Ectodermal cell (in vitro differentiated cells): ENCODE measurements at regions not wholly inside any gene's neighbourhood (a gene's known extent, or its start where the extent isn't known, plus 50 kb on each side); places are given as distances from the start of the nearest gene placed in this dataset.

Experiments
- H3K27ac ChIP-seq: 2 replicates; pipeline ENCODE4 v1.7.0; 2013; ENCODE audit warnings: mild to moderate bottlenecking, low read depth, low read length; ENCODE audit not compliant: insufficient read depth, poor library complexity, severe bottlenecking
- H3K27me3 ChIP-seq: 2 replicates; pipeline ENCODE4 v1.7.0; 2013; ENCODE audit warnings: mild to moderate bottlenecking, low read length; ENCODE audit not compliant: insufficient read depth, control insufficient read depth, poor library complexity, severe bottlenecking
- H3K36me3 ChIP-seq: one replicate; pipeline ENCODE4 v1.7.0; 2013; ENCODE audit warnings: low read length; ENCODE audit not compliant: control insufficient read depth, insufficient read depth
- H3K4me1 ChIP-seq: one replicate; pipeline ENCODE4 v1.7.0; 2013; ENCODE audit warnings: low read length; ENCODE audit not compliant: control insufficient read depth, insufficient read depth
- H3K4me3 ChIP-seq: 2 replicates; pipeline ENCODE4 v1.7.0; 2013; ENCODE audit warnings: low read depth, low read length, control low read depth; ENCODE audit not compliant: insufficient read depth
- H3K9me3 ChIP-seq: 2 replicates; pipeline ENCODE4 v1.7.0; 2013; ENCODE audit warnings: mild to moderate bottlenecking, low read length, moderate library complexity; ENCODE audit not compliant: control insufficient read depth
- WGBS, 2 experiments: methylation state at CpG; one replicate each; pipeline ENCODE4 v1.1.7; 2013; ENCODE audit warnings: missing lambda C conversion rate in 2 of 2; 5-methylcytosine and 5-hydroxymethylcytosine counted together

DNA sequence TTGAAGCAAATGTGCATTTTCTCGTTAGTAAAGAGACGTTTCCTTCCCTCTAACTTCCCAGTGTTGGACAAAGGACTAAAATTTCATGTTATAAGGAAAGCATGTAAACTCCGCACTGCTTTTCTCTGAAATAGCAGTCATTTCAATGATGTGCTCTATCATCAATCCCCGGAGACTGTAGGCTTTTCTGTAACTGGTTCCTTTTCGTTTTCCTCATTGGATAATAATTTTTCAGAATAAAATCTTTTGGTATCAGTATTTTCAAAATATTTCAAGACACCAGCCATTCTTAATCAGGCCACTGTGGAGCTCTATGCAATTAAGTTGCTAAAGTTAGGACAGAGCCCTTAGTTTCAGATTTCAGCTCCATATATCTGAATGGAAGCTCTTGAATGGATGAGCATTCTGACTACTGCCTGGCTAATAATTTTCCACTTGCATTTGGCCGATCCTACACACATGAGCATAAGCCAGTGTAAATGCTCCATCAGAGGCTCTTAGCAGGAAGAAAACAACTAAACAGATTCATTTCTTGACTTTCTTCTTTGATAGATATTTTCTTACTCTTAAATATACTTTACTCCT is 157.7 kb downstream of the CHIC2 start:
- no peak overlapping the region for H3K27ac ChIP-seq

DNA sequence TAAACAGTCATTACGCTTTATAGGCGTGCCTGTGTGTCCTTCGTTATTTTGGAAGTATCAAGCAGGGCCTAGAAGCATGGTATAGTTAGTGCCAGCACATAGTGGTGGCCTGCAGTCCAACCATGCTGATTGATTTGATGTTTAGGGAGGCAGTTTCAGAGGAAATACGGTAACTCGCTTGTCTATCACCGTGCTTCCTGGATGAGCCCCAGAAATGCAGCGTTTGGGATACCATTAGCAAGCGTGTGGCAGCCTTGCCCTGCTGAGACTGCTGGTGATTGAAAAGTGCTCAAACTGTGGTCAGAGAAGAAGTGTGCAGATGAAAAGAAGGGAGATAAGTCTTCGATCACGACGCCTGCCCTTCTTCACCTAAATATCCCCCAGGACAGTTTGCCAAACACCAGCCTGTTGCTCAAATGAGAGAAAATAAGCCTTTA is 158.4 kb downstream of the CHIC2 start:
- no peak overlapping the region for H3K27ac ChIP-seq
- WGBS, 2 experiments, result 21 to 22% methylated on average over 11 of the region's 11 CpGs
- no peaks in the 10 kb centered on the region for H3K27me3 ChIP-seq
- no peaks in the 10 kb centered on the region for H3K9me3 ChIP-seq
- H3K4me3 ChIP-seq, result no peak overlapping the region
- no peaks in the 10 kb centered on the region for H3K36me3 ChIP-seq
- peaks cover 13% of the 10 kb centered on the region for H3K4me1 ChIP-seq

More for the DNA sequence above, 157.7 kb downstream of the CHIC2 start:
- H3K27me3 ChIP-seq, result no peaks in the 10 kb centered on the region
- H3K9me3 ChIP-seq, result no peaks in the 10 kb centered on the region
- peaks cover 13% of the 10 kb centered on the region for H3K4me1 ChIP-seq
- no peak overlapping the region for H3K4me3 ChIP-seq
- H3K36me3 ChIP-seq, result no peaks in the 10 kb centered on the region
- WGBS, 2 experiments, result 82 to 84% methylated on average over 5 to 6 of the region's 6 CpGs

DNA sequence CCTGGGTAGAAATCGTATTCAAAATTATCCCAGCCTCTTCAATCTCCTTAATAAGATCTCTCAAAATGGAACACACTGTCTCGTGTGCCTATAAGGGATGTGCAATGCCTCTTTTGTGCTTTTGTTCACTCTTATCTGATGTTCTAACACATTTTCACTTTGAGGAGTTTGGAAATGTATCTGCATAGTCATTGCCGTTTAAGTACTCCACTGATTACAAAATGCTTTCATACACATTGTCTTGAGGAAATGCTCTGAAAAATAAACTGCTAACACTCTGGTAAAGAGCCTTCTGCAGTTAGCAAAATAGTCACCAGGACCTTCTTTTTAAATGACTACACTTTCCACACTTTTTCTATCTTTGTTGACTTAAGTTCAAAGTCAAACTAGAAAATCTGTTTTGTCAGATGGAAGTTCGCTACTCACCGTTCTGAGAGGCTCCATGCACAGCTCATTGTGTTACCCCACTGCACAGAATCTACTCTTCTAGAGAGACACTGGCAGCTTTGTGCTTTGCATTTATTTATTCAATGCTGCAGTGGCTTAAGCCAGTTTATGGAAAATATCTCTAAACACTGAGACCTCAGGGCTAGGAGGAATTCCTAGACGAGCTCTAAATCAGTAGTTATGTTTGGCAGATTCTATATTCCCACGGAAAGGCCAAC is 159.0 kb downstream of the CHIC2 start:
- Histone ChIP-seq H3K4me3 (no peak overlapping the region), H3K27ac (no peak overlapping the region), H3K36me3 (no peaks in the 10 kb centered on the region), H3K9me3 (no peaks in the 10 kb centered on the region), H3K4me1 (peaks cover 13% of the 10 kb centered on the region), H3K27me3 (no peaks in the 10 kb centered on the region)
- WGBS, 2 experiments, result 78 to 80% methylated on average over 7 of the region's 7 CpGs

DNA sequence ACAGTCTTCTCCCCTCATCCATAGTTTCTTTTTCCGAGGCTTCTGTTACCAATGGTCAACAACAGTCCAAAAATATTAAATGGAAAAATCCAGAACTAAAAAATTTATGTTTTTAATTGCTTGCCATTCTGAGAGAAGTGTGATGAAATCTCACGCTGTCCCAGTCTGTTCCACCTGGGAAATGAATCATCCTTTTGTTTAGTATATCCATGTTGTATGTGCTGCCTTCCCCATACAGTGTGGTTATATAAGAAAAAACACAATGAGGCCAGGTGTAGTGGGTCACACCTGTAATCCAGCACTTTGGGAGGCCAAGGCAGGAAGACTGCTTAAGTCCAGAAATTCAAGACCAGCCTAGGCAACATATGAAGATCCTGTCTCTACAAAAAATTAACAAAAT is 161.6 kb downstream of the CHIC2 start:
- no peak overlapping the region for H3K4me3 ChIP-seq
- 84 to 100% methylated on average over 2 of the region's 2 CpGs for WGBS, 2 experiments
- peaks cover 13% of the 10 kb centered on the region for H3K4me1 ChIP-seq
- H3K9me3 ChIP-seq, result no peaks in the 10 kb centered on the region
- no peaks in the 10 kb centered on the region for H3K36me3 ChIP-seq
- H3K27me3 ChIP-seq, result no peaks in the 10 kb centered on the region
- H3K27ac ChIP-seq, result no peak overlapping the region

DNA sequence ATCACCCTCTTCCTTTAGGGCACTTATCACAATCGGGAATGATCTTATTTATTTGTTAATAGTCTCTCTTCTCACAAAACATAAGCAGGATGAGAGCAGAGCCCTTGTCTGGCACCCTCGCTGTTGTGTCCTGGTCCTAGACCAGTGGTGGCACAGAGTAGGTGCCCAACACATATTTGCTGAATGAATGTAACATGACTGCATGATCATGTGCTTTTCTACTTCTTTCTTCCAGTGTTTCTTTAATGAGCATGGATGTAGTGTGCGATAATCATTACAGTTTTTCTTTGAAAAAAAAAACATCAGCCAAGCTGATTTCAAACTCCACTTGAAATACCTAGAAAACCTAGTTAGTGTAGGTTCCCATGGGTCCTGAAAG is 164.1 kb downstream of the CHIC2 start:
- H3K4me3 ChIP-seq, result no peak overlapping the region

DNA sequence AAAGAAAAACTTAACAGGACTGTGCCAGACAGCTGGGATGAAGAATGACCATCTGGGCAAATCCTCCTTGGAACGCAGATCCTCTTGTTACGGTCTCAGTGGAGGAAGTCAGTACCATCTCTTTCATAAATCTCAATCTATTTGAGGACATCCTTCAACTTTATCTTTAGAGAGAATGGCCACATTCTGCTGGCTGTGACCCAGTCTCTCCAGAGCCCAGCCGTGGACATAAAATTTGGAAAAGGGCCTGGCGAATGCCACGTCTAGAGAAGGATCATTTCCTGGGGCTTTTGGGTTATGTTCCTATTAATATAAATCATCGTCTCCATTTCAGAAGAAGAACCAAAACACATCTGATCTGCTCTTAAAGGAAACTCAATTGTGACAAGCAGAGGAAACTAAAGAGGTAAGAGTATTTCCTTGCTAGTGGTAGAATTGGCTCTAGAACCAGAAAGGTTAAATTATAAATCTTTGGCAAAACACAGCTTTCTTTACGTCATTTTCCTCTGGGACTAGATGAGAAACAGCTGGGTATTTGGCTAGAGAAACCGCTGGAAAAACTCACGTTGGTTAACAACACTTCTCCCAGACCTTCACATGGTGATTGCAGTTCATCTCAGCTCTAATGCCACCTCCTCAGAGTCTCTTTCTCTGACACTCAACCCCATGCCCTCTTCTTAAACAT is 164.7 kb downstream of the CHIC2 start:
- no peaks in the 10 kb centered on the region for H3K4me1 ChIP-seq
- no peaks in the 10 kb centered on the region for H3K27me3 ChIP-seq
- no peak overlapping the region for H3K4me3 ChIP-seq
- H3K27ac ChIP-seq, result no peak overlapping the region
- no peaks in the 10 kb centered on the region for H3K9me3 ChIP-seq
- WGBS, 2 experiments, result 93 to 95% methylated on average over 8 to 9 of the region's 9 CpGs
- no peaks in the 10 kb centered on the region for H3K36me3 ChIP-seq

More for the DNA sequence above, 164.1 kb downstream of the CHIC2 start:
- H3K36me3 ChIP-seq, result no peaks in the 10 kb centered on the region
- no peaks in the 10 kb centered on the region for H3K9me3 ChIP-seq
- WGBS, 2 experiments, result 92 to 95% methylated on average over 3 of the region's 3 CpGs
- no peaks in the 10 kb centered on the region for H3K4me1 ChIP-seq
- H3K27me3 ChIP-seq, result no peaks in the 10 kb centered on the region
- H3K27ac ChIP-seq, result no peak overlapping the region

DNA sequence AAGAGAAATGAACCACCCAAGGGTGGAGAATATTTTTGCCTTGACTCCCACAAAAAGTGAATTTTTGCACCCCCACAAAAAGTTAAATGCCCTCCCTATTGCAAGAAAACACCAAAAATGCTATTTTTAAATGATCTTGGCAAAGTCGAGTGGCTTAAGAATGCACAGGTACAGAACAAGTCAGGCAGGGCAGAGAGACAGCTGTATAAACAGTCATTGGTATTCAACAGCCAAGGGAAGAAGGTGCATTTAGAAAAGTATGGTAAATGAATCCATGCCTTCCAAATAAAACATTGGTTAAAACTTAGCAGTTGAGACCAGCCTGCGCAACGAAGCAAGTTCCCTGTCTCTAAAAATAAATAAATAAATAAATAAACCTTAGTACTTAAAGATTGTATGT is 169.3 kb downstream of the CHIC2 start:
- Histone ChIP-seq H3K36me3 (no peaks in the 10 kb centered on the region), H3K9me3 (no peaks in the 10 kb centered on the region), H3K4me3 (no peak overlapping the region), H3K27ac (no peak overlapping the region), H3K27me3 (no peaks in the 10 kb centered on the region), H3K4me1 (no peaks in the 10 kb centered on the region)
- 83 to 89% methylated on average over 1 to 3 of the region's 3 CpGs for WGBS, 2 experiments

DNA sequence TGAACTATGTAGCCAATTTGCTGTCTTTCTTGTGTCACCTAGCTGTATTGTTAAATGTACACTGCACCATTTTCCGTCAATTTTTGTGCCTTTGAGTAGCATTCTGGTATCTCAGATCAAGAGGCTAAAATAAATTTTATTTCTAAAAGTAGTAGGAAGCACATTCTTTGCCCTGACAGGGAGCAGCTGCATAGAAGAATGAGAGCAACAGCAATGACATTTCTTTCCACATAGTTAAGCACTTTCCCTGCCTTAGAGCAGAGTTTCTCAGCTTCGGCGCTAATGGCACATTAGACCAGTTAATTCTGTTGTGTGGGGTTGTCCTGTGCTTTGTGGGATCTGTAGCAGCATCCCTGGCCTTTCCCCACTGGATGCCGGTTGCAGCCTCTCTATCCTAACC is 173.9 kb downstream of the CHIC2 start:
- H3K4me3 ChIP-seq, result no peak overlapping the region

DNA sequence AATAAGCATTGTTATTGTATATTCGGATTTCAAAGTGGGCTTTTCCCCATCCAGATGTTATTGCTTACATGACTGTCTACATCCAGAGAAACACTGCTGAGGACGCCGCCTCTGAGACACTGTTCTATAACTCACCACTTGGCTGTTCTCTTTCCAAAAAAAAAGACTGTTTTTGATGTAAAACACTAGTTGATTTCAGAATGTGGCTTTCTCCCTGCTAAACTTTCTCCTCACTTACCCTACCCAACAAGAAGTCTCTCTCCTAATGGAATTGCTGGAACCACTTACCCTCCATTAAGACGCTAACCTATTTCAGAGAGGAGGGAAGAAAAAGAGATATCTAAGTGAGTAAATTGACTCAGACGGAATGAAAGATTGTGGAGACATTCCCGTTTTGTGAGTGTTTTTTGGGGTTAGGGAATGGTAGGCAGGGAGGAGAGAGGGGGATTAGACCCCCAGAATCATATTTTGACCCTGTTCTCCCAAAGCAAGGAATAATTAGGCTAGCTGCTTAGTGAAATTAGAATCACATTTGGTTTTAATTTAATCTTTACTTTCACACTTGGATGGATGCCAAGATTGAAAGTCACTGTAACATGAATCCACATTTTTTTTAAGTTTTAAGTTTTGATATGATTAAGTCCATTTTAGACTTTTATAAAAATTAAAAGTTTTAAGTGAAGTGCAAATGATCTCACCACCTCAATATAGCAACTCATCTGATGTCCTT is 174.9 kb downstream of the CHIC2 start:
- WGBS, 2 experiments, result 89 to 92% methylated on average over 5 to 6 of the region's 6 CpGs
- Histone ChIP-seq H3K9me3 (no peaks in the 10 kb centered on the region), H3K4me3 (no peak overlapping the region), H3K36me3 (no peaks in the 10 kb centered on the region), H3K27ac (no peak overlapping the region), H3K4me1 (peaks cover 3% of the 10 kb centered on the region), H3K27me3 (no peaks in the 10 kb centered on the region)

More for the DNA sequence above, 173.9 kb downstream of the CHIC2 start:
- WGBS, 2 experiments, result 92 to 100% methylated on average over 2 to 4 of the region's 4 CpGs
- H3K27ac ChIP-seq, result no peak overlapping the region
- H3K4me1 ChIP-seq, result peaks cover 3% of the 10 kb centered on the region
- H3K27me3 ChIP-seq, result no peaks in the 10 kb centered on the region
- H3K36me3 ChIP-seq, result no peaks in the 10 kb centered on the region
- no peaks in the 10 kb centered on the region for H3K9me3 ChIP-seq

DNA sequence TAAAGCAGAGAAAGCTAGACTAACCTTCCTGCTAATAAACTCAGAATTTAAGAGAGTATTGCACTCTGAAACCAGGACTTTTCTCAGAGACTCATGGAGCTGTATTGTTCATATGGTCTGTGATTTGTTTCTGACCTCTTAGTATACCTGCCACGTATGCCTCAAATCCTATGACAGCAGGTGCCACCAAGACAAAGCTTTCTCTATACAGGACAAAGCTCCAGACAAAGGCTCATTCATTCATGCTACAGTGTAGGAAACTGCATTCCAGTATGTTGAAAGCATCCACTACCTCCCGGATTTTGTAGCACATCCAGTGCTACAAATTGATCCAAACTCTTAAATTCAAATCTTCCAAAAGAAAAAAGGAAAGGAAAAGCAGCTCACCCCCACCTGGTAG is 178.3 kb downstream of the CHIC2 start:
- H3K4me1 ChIP-seq, result peaks cover 3% of the 10 kb centered on the region
- H3K4me3 ChIP-seq, result no peak overlapping the region
- no peaks in the 10 kb centered on the region for H3K9me3 ChIP-seq
- 62 to 68% methylated on average over 2 of the region's 2 CpGs for WGBS, 2 experiments
- no peaks in the 10 kb centered on the region for H3K36me3 ChIP-seq
- no peak overlapping the region for H3K27ac ChIP-seq
- no peaks in the 10 kb centered on the region for H3K27me3 ChIP-seq
